Stimulated activated CD4-positive, alpha-beta T cell treated with anti-CD3 and anti-CD28 coated beads, Interleukin-15, amount 100 ng/mL, for 48 hours (primary cell): ENCODE measurements at regions not wholly inside any gene's neighbourhood (a gene's known extent, or its start where the extent isn't known, plus 50 kb on each side); places are given as distances from the start of the nearest gene placed in this dataset.
"Not testable (repeated sequence)": the region's sequence is repeated elsewhere in the genome, so short reads cannot be mapped to it uniquely, and the experiment has no call there.

Experiments used
- DNase-seq, 2 donors: peaks; one replicate each; pipeline ENCODE4 v3.0.0-alpha.2; 2020; ENCODE audit warnings: low read depth in 2 of 2

- DNase-seq: no peak
Observed at GRCh38 chr3:87796137-87796842, 262.5 kb downstream of the CGGBP1 start.

DNA sequence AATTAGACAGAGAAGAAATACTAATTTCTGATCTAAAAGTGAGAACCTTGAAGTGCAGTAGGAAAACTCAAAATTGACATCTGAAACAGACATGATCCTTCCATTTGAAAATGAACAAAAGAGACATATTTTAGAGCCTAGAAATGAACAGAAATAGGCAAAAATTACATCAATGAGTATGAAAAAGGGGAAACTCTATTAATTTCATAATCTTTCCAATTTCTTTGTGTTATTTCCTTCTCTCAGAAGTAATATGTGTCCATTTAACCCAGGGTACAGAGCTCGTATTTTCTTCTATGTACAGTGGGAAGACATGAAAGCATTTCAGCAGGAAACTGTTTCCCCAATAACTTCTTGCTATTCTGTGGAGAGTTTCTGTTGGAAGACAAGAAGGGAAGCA lies 263.1 kb downstream of the CGGBP1 start:
- no peak for DNase-seq

- DNase-seq: no peak
Observed at GRCh38 chr3:87793337-87793877, 265.4 kb downstream of the CGGBP1 start.

DNA sequence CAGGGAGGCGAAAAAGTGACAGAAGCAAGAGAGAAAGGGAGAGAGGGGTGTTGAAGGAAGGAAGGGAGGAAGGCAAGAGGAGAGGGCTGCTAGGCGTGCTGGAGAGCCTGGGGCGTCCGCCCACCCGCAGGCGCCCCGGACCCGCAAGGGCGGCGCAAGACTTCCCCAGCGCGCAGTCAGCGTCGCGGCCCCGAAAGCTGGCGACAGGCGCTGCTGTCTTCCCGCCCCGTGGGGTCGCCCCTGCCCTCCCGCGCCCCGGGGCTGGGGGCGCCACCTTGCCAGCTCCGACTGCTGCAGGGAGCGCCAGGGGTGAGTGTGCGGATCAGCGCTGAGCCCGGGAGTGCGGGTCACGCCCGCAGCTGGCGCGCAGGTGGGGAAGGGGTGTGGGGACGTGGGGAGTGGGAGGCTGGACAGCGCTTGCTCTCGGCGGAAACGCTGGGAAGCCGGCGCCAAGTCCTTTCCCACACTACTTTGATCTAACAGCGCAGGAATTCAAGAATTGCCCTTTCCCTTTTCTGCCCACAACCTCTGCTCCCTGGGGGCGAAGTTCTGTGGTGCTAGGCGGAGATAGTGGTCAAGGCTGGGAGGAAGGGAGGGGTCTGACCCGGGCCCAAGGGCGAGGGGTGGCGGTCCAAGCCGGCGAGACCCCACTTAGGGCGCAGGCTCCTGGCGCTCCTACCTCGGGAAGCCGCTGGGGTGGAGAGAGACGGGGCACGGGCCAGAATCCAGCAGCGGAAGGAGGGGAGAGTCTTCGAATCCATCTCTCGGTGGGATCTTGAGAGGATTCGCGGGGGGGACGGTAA lies 266.1 kb downstream of the CGGBP1 start, which contains the start of gene HTR1F:
HTR1F (plus strand) TSS at position 173 of the 803 bp plus-strand sequence.
- DNase-seq: no peak

- DNase-seq: no peak
Observed at GRCh38 chr3:87792198-87792533, 266.6 kb downstream of the CGGBP1 start.

DNA sequence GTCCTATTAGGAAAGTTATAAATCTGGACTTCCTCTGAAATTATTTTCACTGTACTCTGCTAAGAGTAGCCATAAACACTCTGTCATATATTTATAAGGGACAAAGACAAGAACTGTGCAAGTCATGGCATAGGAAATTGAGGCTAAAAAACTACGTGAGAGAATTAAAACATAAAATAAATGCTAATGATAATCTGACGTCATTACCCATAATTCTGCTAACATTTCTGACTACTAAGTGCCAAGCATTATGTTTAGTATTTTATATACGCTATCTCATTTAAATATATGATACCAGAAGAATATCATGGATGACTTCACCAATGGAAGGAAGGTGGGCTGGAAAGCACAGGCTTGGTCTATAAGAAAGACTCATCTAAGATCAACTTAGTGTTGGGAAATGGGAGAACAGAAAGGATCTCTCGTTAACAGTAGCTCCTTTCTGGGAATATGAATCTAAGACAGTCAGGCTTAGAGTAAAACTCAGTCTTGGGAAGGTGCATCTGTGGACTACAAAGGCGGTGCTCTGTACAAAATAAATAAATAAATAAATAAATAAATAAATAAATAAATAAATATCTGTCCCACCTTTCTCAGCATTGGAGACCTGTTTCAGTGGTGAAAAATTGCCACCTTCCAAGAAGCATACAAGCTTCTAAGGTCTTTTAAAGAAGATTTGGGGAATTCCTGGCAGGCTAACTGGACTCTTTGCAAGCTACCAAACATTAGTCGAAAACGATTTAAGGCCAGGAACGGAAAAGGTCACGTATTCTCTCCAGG lies 267.4 kb downstream of the CGGBP1 start:
- DNase-seq: no peak

- not testable (repeated sequence) for DNase-seq
Observed at GRCh38 chr3:87789049-87789448, 269.8 kb downstream of the CGGBP1 start.

- no peak for DNase-seq
Observed at GRCh38 chr3:87788516-87788915, 270.3 kb downstream of the CGGBP1 start.

GRCh38 chr3:87780811-87781210 lies 278.0 kb downstream of the CGGBP1 start:
- DNase-seq: no peak

GRCh38 chr3:87778876-87779275 lies 279.9 kb downstream of the CGGBP1 start:
- DNase-seq: no peak

DNA sequence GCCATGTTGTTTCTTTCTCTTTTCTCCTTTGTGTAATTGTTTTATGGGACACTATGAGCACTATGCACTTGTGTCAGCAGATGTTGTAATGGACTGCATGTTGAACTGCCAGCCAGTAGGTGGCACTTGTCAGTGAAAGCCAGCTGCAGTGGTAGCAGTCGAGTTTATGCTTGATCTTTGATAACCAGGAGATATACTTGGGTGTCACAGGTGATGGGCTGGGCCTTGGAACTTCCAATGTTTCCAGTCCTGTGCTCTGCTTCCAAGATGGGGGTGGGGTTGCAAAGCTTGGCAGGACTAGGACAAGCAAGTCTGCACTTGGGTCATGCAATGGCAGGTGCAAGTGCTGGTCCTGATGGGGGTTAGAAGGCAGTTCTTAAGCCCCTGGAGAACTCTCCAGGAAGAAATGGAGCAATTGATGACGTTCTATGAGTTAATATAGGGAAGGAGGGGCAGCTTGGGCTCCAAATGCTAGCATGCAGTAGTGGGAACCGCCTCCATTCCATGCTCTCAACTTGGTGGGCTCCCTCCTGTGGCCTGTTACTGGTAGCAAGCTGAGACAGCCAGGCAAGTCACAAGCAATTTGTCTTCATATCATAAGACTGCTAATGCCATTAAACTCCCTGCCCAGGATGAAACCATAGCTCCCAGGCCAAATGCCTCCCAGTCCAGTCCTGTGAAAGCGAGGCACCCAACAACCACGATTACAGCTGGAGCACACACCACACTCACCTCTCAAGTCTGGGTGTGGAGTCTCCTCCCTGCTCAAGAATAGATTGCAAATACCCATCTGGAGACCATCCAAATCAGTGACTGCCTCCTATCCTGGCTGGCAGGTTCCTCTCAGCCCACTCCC lies 287.2 kb downstream of the CGGBP1 start:
- no peak for DNase-seq

- DNase-seq: no peak
Observed at GRCh38 chr3:87766721-87767120, 292.1 kb downstream of the CGGBP1 start.

- no peak for DNase-seq
Observed at GRCh38 chr3:87765256-87765655, 293.5 kb downstream of the CGGBP1 start.

- no peak for DNase-seq
Observed at GRCh38 chr3:87761795-87762194, 297.0 kb downstream of the CGGBP1 start.

DNA sequence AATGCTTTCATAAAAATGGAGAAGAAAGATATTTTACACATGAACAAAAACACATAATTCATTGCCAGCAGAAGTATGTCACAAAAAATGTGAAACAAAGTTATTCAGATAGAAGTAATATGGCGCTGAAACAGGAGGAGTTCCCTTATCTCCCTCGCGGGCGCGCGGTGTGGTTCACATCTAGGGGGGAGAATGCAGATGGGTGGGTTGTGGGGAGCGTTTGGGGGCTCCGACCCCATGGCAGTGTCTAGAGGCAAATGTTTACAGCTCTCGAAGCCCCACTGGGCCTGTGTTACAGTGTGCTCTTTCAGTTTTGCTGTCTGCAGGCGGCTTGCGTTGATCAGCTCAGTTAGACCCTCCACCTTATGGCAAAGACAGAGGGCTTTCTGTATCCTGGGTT lies 297.5 kb downstream of the CGGBP1 start:
- DNase-seq: no peak

GRCh38 chr3:87756616-87757015 lies 302.2 kb downstream of the CGGBP1 start:
- no peak for DNase-seq

DNA sequence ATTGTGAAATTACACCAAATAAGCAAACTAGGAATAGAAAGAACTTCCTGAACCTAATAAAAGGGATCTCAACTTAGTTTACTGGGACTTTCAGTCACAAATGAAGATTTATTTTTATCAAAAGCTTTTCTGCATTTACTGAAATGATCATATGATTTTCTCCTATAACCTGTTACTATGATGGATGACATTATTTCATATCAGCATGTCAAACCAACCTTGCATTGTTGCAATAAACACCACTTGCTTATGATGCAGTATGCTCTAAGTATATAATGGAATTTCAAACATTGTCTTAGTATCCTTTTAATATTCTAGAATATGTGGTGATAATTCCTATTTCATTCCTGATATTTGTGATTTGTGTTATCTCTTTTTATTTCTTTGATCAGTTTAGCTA lies 303.0 kb downstream of the CGGBP1 start:
- DNase-seq: no peak

DNA sequence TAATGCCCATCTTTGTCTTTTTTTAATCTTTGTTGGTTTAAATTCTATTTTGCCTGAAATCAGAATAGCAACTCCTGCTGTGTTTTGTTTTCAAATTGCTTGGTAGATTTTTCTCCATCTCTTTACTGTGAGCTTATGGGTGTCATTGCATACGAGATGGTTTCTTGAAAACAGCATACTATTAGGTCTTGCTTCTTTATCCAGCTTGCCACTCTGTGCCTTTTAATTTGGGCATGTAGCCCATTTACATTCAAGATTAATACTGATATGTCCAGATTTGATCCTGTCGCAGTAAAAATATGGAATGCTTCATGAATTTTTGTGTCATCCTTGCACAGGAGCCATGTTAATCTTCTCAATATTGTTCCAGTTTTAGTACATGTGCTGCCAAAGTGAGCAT lies 316.6 kb downstream of the CGGBP1 start:
- no peak for DNase-seq

DNA sequence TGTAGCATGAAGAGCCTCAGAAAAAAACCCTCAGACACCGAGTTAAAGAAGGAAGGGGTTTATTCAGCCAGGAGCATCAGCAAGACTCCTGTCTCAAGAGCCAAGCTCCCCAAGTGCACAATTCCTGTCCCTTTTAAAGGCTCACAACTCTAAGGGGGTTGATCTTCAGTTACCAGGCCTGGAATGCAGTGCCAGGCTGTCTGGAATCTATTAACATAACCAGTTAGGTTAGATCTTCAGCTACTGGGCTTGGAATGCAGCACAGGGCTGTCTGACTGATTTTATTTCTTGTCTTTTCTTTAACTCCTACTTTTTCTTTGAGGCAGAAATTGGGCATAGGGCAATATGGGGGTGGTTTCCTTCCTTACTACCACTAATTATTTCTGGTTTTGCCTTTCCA lies 317.9 kb downstream of the CGGBP1 start:
- DNase-seq: not testable (repeated sequence)

- DNase-seq: not testable (repeated sequence)
Observed at GRCh38 chr3:87737817-87738216, 321.0 kb downstream of the CGGBP1 start.

DNA sequence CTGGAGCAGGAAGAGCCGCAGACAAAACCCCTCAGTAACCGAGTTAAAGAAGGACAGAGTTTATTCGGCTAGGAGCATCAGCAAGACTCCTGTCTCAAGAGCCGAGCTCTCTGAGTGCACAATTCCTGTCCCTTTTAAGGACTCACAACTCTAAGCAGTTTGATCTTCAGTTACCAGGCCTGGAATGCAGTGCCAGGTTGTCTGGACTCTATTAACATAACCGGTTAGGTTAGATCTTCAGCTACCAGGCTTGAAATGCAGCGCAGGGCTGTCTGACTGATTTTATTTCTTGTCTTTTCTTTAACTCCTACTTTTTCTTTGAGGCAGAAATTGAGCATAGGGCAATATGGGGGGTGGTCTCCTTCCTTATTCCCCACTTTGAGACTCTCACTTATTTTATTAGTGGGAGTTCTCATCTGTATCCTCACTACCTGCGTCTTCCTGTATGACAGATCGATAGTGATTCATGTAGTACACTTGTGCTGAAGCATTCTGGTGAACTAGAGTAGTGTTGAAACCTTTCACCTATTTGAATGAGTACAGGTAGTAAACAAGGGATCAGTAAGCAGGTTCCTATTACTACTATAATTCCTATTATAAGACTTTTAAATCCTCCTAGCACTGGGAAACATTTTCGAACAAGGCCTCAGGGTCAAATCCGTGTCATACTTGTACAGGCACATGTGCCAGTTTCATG lies 325.0 kb downstream of the CGGBP1 start:
- DNase-seq: no peak
